Smooth muscle cell of the brain vasculature (primary cell): ENCODE measurements at regions not wholly inside any gene's neighbourhood (a gene's known extent, or its start where the extent isn't known, plus 50 kb on each side); places are given as distances from the start of the nearest gene placed in this dataset.
"Not testable (repeated sequence)": the region's sequence is repeated elsewhere in the genome, so short reads cannot be mapped to it uniquely, and the experiment has no call there.

Experiments used
- DNase-seq: peaks from one replicate; pipeline ENCODE4 v3.0.0-alpha.2; 2012; ENCODE audit warnings: low read depth, low spot score

- no peak for DNase-seq
Measured at GRCh38 chr21:35401476-35401875, 352.4 kb upstream of the RUNX1 start.

GRCh38 chr21:35400233-35400939 is 351.3 kb upstream of the RUNX1 start:
- peak; percentile 35 for DNase-seq

- no peak for DNase-seq
Measured at GRCh38 chr21:35399706-35400105, 350.6 kb upstream of the RUNX1 start.

- no peak for DNase-seq
Measured at GRCh38 chr21:35399002-35399530, 350.0 kb upstream of the RUNX1 start.

GRCh38 chr21:35398346-35398982 is 349.4 kb upstream of the RUNX1 start:
- DNase-seq = no peak

GRCh38 chr21:35397781-35398180 is 348.7 kb upstream of the RUNX1 start:
- DNase-seq = no peak

- DNase-seq = no peak
Measured at GRCh38 chr21:35396655-35397054, 347.6 kb upstream of the RUNX1 start.

- DNase-seq = no peak
Measured at GRCh38 chr21:35395728-35396127, 346.6 kb upstream of the RUNX1 start.

GRCh38 chr21:35394634-35395369 is 345.7 kb upstream of the RUNX1 start:
- DNase-seq = no peak

GRCh38 chr21:35394049-35394448 is 344.9 kb upstream of the RUNX1 start:
- no peak for DNase-seq

GRCh38 chr21:35390013-35390776 is 341.1 kb upstream of the RUNX1 start:
- no peak for DNase-seq

- DNase-seq = no peak
Measured at GRCh38 chr21:35386491-35387079, 337.5 kb upstream of the RUNX1 start.

GRCh38 chr21:35384375-35384774 is 335.3 kb upstream of the RUNX1 start:
- no peak for DNase-seq

GRCh38 chr21:35382696-35383095 is 333.6 kb upstream of the RUNX1 start:
- DNase-seq = no peak

GRCh38 chr21:35381743-35382310 is 332.7 kb upstream of the RUNX1 start:
- DNase-seq = no peak

- DNase-seq = not testable (repeated sequence)
Measured at GRCh38 chr21:35380304-35380703, 331.2 kb upstream of the RUNX1 start.

- DNase-seq = no peak
Measured at GRCh38 chr21:35378881-35379280, 329.8 kb upstream of the RUNX1 start.

GRCh38 chr21:35377505-35378090 is 328.5 kb upstream of the RUNX1 start:
- no peak for DNase-seq

GRCh38 chr21:35376406-35377135 is 327.5 kb upstream of the RUNX1 start:
- no peak for DNase-seq

- no peak for DNase-seq
Measured at GRCh38 chr21:35375115-35375514, 326.0 kb upstream of the RUNX1 start.
